Breast epithelium (tissue), 4 donors: ENCODE measurements at regions not wholly inside any gene's neighbourhood (a gene's known extent, or its start where the extent isn't known, plus 50 kb on each side); places are given as distances from the start of the nearest gene placed in this dataset.

Source experiments
- DNase-seq, 2 donors: peaks; one replicate each; pipeline ENCODE4 v3.0.0-alpha.2; 2019; ENCODE audit warnings: low spot score in 2 of 2
- H3K27ac ChIP-seq, 2 donors: fragments of 200-600 bp; sonication (generic) in 1 of 2; one replicate each; pipeline ENCODE4 v1.5.1; 2016 to 2019; ENCODE audit warnings: mild to moderate bottlenecking in 1 of 2
- H3K27me3 ChIP-seq, 2 donors: fragments of 200-600 bp; sonication (generic) in 1 of 2; one replicate each; pipeline versions ENCODE4 v1.5.1 to v1.6.0; 2017 to 2019; ENCODE audit warnings: control low read depth in 1 of 2, mild to moderate bottlenecking in 1 of 2
- H3K36me3 ChIP-seq: fragments of 200-600 bp; one replicate; pipeline ENCODE4 v1.5.1; 2019
- H3K4me1 ChIP-seq, 2 donors: fragments of 200-600 bp; sonication (generic); one replicate each; pipeline ENCODE4 v1.5.1; 2016 to 2019; ENCODE audit warnings: control low read depth in 1 of 2
- H3K4me3 ChIP-seq, 3 donors: fragments of 200-600 bp; sonication (generic); 1 replicate in 2 of 3; 2 replicates in 1 of 3; pipeline ENCODE4 v1.5.1; 2016 to 2019; ENCODE audit warnings: mild to moderate bottlenecking in 3 of 3, moderate library complexity in 2 of 3
- H3K9me3 ChIP-seq, 2 donors: fragments of 200-600 bp; sonication (generic) in 1 of 2; one replicate each; pipeline ENCODE4 v1.5.1; 2016 to 2019; ENCODE audit warnings: control low read depth in 1 of 2
- POLR2A ChIP-seq: fragments of 450-650 bp; IDR thresholded peaks from one replicate; pipeline ENCODE4 v1.6.1; 2016; ENCODE audit warnings: antibody characterized with exemption, mild to moderate bottlenecking, moderate library complexity
- POLR2AphosphoS5 ChIP-seq, 3 donors: sonication (generic); formaldehyde crosslinking; IDR thresholded peaks; one replicate each; pipeline ENCODE4 v1.6.1; 2017; ENCODE audit warnings: antibody characterized with exemption in 3 of 3
- intact Hi-C: fragments of 100-400 bp; cut with DNase I; formaldehyde crosslinking; loops from one replicate; pipeline ENCODE4 v1.15.1; 2023; ENCODE audit warnings: low total_unique reads
- TF ChIP-seq, protein P1 (sequence below), 3 donors: fragments of 450-650 bp; IDR thresholded peaks; one replicate each; pipeline ENCODE4 v1.5.1; 2016 to 2017; ENCODE audit warnings: antibody characterized with exemption in 3 of 3, mild to moderate bottlenecking in 3 of 3, moderate library complexity in 3 of 3

DNA sequence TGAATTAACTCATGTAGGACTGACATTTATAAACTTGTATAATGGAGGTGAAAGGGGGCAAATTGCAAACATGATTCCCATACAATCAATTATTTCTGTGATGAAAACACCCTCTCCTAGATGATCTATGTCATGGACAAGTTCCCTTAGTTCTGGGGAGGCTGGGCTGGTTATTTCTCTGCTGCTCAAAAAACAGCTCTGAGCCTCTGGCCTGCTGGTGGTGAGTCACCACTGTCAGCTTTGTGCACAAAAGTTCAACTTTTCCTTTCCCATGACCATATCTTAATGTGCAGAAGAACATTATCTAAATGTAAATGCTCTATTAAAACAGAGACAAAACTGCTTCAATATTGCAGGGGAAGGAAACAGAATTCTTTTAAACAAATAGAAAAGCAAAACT, 85.0 kb downstream of the HMHB1 start:
- Histone ChIP-seq H3K4me1 (no peaks in the 10 kb centered on the region), H3K27me3 (no peaks in the 10 kb centered on the region), H3K36me3 (no peaks in the 10 kb centered on the region), H3K27ac (no peak overlapping the region), H3K4me3 (no peak overlapping the region), H3K9me3 (no peaks in the 10 kb centered on the region)
- intact Hi-C loops, result no loop called here
- no peak for DNase-seq
- TF ChIP-seq, protein P1, sequence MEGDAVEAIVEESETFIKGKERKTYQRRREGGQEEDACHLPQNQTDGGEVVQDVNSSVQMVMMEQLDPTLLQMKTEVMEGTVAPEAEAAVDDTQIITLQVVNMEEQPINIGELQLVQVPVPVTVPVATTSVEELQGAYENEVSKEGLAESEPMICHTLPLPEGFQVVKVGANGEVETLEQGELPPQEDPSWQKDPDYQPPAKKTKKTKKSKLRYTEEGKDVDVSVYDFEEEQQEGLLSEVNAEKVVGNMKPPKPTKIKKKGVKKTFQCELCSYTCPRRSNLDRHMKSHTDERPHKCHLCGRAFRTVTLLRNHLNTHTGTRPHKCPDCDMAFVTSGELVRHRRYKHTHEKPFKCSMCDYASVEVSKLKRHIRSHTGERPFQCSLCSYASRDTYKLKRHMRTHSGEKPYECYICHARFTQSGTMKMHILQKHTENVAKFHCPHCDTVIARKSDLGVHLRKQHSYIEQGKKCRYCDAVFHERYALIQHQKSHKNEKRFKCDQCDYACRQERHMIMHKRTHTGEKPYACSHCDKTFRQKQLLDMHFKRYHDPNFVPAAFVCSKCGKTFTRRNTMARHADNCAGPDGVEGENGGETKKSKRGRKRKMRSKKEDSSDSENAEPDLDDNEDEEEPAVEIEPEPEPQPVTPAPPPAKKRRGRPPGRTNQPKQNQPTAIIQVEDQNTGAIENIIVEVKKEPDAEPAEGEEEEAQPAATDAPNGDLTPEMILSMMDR (IDR thresholded peaks at IDR 0.05), result no peak
- TF ChIP-seq POLR2AphosphoS5 (IDR thresholded peaks at IDR 0.05) (no peak), POLR2A (no peak)

GRCh38 chr5:143898381-143898780, 86.4 kb downstream of the HMHB1 start:
- no peak for DNase-seq
- Histone ChIP-seq H3K9me3 (no peaks in the 10 kb centered on the region), H3K4me3 (no peak overlapping the region), H3K4me1 (no peaks in the 10 kb centered on the region), H3K36me3 (no peaks in the 10 kb centered on the region), H3K27ac (no peak overlapping the region), H3K27me3 (no peaks in the 10 kb centered on the region)
- no peak for TF ChIP-seq POLR2A
- TF ChIP-seq POLR2AphosphoS5 (IDR thresholded peaks at IDR 0.05), result no peak
- TF ChIP-seq, protein P1 (IDR thresholded peaks at IDR 0.05), result no peak
- intact Hi-C loops, result no loop called here

GRCh38 chr5:143898916-143899591, 87.1 kb downstream of the HMHB1 start:
- TF ChIP-seq, protein P1 (IDR thresholded peaks at IDR 0.05), result no peak
- TF ChIP-seq POLR2A (no peak), POLR2AphosphoS5 (IDR thresholded peaks at IDR 0.05) (no peak)
- Histone ChIP-seq H3K27ac (no peak overlapping the region), H3K4me1 (no peaks in the 10 kb centered on the region), H3K27me3 (no peaks in the 10 kb centered on the region), H3K4me3 (no peak overlapping the region), H3K36me3 (no peaks in the 10 kb centered on the region), H3K9me3 (no peaks in the 10 kb centered on the region)
- DNase-seq, result no peak
- intact Hi-C loops, result no loop called here

DNA sequence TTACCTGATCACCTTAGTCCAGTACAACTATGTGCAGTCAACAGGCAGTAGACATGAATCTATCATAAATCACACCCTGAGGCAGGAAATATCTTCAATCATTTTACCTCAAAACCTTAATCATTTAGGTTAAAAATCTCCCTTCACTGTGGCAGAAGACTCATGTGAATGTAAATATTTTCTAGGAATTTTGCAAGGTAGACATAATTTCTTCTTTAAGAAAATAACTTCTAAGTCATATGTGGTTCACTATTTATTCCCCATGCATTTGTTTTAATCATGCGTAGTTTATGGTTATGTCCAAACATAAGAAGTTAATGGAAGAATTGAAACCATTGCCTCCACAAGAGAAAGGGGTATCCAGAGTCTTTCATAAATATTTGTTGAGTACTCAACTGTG, 97.0 kb downstream of the HMHB1 start:
- H3K27me3 ChIP-seq, result no peaks in the 10 kb centered on the region
- H3K4me3 ChIP-seq, result no peak overlapping the region
- H3K4me1 ChIP-seq, result no peaks in the 10 kb centered on the region
- H3K27ac ChIP-seq, result no peak overlapping the region
- intact Hi-C loops, result no loop called here
- TF ChIP-seq POLR2AphosphoS5 (IDR thresholded peaks at IDR 0.05) (no peak), POLR2A (no peak)
- H3K36me3 ChIP-seq, result no peaks in the 10 kb centered on the region
- H3K9me3 ChIP-seq, result no peaks in the 10 kb centered on the region
- DNase-seq, result no peak

DNA sequence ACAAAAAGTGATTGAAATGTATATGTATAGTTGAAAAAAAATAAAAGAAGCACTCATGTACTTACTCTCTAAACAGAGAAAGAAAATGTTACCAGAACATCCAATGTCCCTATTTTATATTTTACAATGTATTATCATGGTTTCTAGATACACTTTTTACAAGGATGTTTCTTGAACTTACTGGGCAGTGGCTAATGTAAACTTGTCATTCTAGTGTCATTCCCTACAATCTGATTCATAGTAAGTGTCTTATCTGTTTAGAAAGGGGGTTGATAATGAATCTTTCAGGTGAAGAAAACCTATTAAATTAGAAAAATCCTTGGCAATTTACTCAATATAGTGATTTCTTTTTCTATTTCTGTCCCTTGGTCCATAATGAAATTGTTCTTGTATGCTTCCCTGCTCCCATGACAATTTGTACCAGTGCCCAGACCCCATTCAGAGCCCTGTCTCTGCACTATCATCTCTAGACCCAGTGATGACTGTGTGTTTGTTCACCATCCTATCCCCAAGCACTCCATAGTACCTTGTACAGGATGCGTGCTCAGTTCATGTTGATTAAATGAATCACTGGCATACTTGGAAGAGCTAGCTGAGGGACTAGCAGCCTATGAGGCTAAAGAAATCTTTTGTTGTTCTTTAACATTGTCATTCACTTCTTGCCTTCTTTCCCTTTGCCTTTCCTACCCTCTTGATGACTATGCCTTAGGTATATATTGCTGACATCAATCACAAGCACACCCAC, 101.2 kb downstream of the HMHB1 start:
- no peaks in the 10 kb centered on the region for H3K9me3 ChIP-seq
- TF ChIP-seq POLR2AphosphoS5 (IDR thresholded peaks at IDR 0.05) (no peak), POLR2A (no peak)
- TF ChIP-seq, protein P1 (IDR thresholded peaks at IDR 0.05), result no peak
- H3K4me3 ChIP-seq, result no peak overlapping the region
- no peaks in the 10 kb centered on the region for H3K36me3 ChIP-seq
- no peak overlapping the region for H3K27ac ChIP-seq
- no peaks in the 10 kb centered on the region for H3K27me3 ChIP-seq
- no peak for DNase-seq
- intact Hi-C loops, result no loop called here
- no peaks in the 10 kb centered on the region for H3K4me1 ChIP-seq
